SKM-1 treated with dmso at 0.1 percent for 144 hours (cell line): ENCODE measurements at regions not wholly inside any gene's neighbourhood (a gene's known extent, or its start where the extent isn't known, plus 50 kb on each side); places are given as distances from the start of the nearest gene placed in this dataset.

Source experiments
- DNase-seq: peaks from one replicate; lab custom pipeline; 2025; ENCODE audit not compliant: unreplicated experiment; lab: John Stamatoyannopoulos, UW

GRCh38 chr5:164360589-164360988 is 855.2 kb downstream of the MAT2B start:
- DNase-seq, result no peak

GRCh38 chr5:164361986-164362385 is 856.6 kb downstream of the MAT2B start:
- DNase-seq, result no peak

GRCh38 chr5:164362835-164363234 is 857.4 kb downstream of the MAT2B start:
- no peak for DNase-seq

GRCh38 chr5:164364237-164365208 is 859.1 kb downstream of the MAT2B start:
- DNase-seq, result no peak

- no peak for DNase-seq
Measured at GRCh38 chr5:164370841-164371240, 865.4 kb downstream of the MAT2B start.

- DNase-seq, result no peak
Measured at GRCh38 chr5:164372892-164373291, 867.5 kb downstream of the MAT2B start.

GRCh38 chr5:164373876-164374275 is 868.5 kb downstream of the MAT2B start:
- no peak for DNase-seq

- DNase-seq, result no peak
Measured at GRCh38 chr5:164375051-164375450, 869.6 kb downstream of the MAT2B start.

GRCh38 chr5:164376843-164377242 is 871.4 kb downstream of the MAT2B start:
- DNase-seq, result peak; percentile 45

GRCh38 chr5:164377746-164378145 is 872.3 kb downstream of the MAT2B start:
- DNase-seq, result no peak

- no peak for DNase-seq
Measured at GRCh38 chr5:164383662-164384061, 878.2 kb downstream of the MAT2B start.

GRCh38 chr5:164392531-164392930 is 887.1 kb downstream of the MAT2B start:
- DNase-seq, result no peak

GRCh38 chr5:164394686-164395194 is 889.3 kb downstream of the MAT2B start:
- peak; percentile 7 for DNase-seq

GRCh38 chr5:164412531-164412930 is 907.1 kb downstream of the MAT2B start:
- no peak for DNase-seq

GRCh38 chr5:164420161-164420560 is 914.7 kb downstream of the MAT2B start:
- DNase-seq, result no peak

GRCh38 chr5:164422400-164422799 is 917.0 kb downstream of the MAT2B start:
- no peak for DNase-seq

GRCh38 chr5:164431634-164432304 is 926.4 kb downstream of the MAT2B start:
- DNase-seq, result no peak

GRCh38 chr5:164433106-164433870 is 927.9 kb downstream of the MAT2B start:
- no peak for DNase-seq

- no peak for DNase-seq
Measured at GRCh38 chr5:164435576-164435975, 930.2 kb downstream of the MAT2B start.

GRCh38 chr5:164439799-164440198 is 934.4 kb downstream of the MAT2B start:
- no peak for DNase-seq

- DNase-seq, result no peak
Measured at GRCh38 chr5:164449460-164449859, 944.0 kb downstream of the MAT2B start.
